GM12878 (cell line): ENCODE measurements at regions not wholly inside any gene's neighbourhood (a gene's known extent, or its start where the extent isn't known, plus 50 kb on each side); places are given as distances from the start of the nearest gene placed in this dataset.

Experiments used
- CTCF ChIP-seq, 3 experiments: IDR thresholded peaks in 2 of 3; conservative IDR thresholded peaks in 1 of 3; 2 replicates each; pipeline ENCODE4 v1.5.1; 2011; ENCODE audit warnings: low read depth in 3 of 3, low read length in 3 of 3, mild to moderate bottlenecking in 3 of 3, control low read depth in 2 of 3, moderate library complexity in 2 of 3, inconsistent platforms in 1 of 3, mixed read lengths in 1 of 3; ENCODE audit not compliant: control insufficient read depth in 2 of 3, insufficient read depth in 1 of 3; ENCODE audit errors: extremely low read depth in 1 of 3
- EZH2 ChIP-seq: IDR thresholded peaks from 2 replicates; pipeline ENCODE4 v1.6.1; 2012; ENCODE audit warnings: low read depth, mild to moderate bottlenecking, control low read depth, inconsistent platforms, low read length, borderline replicate concordance; ENCODE audit not compliant: control insufficient read depth
- MXI1 ChIP-seq: fragments of 150-350 bp; IDR thresholded peaks from 2 replicates; pipeline ENCODE4 v1.6.1; 2011; ENCODE audit warnings: low read depth, mild to moderate bottlenecking, inconsistent platforms, low read length, improper control_type of control experiment
- MYC ChIP-seq: IDR thresholded peaks from 2 replicates; pipeline ENCODE4 v1.6.1; 2011; ENCODE audit warnings: mild to moderate bottlenecking, low read length, moderate library complexity, inconsistent platforms; ENCODE audit not compliant: insufficient read depth, insufficient replicate concordance, insufficient read length, severe bottlenecking
- RAD21 ChIP-seq: IDR thresholded peaks from 2 replicates; pipeline ENCODE4 v1.6.1; 2011; ENCODE audit warnings: mild to moderate bottlenecking, low read depth, low read length, moderate library complexity; ENCODE audit not compliant: insufficient read depth
- RAD51 ChIP-seq: fragments of 450-650 bp; IDR thresholded peaks from 2 replicates; pipeline ENCODE4 v1.6.1; 2016; ENCODE audit warnings: moderate library complexity, mild to moderate bottlenecking, inconsistent platforms
- SP1 ChIP-seq: IDR thresholded peaks from one replicate; pipeline ENCODE4 v1.6.1; 2011; ENCODE audit warnings: low read depth, low read length
- SREBF1 ChIP-seq: IDR thresholded peaks from 2 replicates; pipeline ENCODE4 v1.6.1; 2012; ENCODE audit warnings: mild to moderate bottlenecking, low read length
- ZNF274 ChIP-seq: IDR thresholded peaks from one replicate; pipeline ENCODE4 v1.8.0; 2011; ENCODE audit not compliant: insufficient read length, insufficient read depth
- TF ChIP-seq, protein P1 (sequence below): IDR thresholded peaks from 2 replicates; pipeline ENCODE4 v1.6.1; 2011; ENCODE audit warnings: low read depth, low read length, improper control_type of control experiment, borderline replicate concordance

DNA sequence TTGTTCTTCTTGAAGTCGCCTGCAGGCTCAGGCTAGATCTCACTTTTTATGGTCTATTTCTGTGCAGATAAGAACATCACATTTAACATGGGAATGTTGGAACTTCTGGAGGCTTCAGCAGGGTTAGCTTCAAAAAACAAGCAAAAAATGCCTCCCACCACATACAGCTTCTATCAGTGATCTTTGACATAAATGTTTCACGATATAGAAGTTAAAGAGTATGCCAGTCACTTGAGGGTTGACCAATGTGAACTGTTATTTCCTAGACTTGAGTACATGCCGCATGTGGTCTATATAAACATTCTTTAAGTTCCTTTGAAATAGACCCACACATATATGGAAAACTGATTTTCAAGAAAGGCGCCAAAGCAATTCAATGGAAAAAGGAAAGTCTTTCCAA is 219.2 kb upstream of the KLF14 start:
- no peak for TF ChIP-seq EZH2
- TF ChIP-seq CTCF (IDR thresholded peaks at IDR 0.05 in 2 of 3, conservative IDR thresholded peaks at IDR 0.05 in 1 of 3; ENCODE audit: control insufficient read depth in 2 of 3, extremely low read depth in 1 of 3, insufficient read depth in 1 of 3, low read depth in 3 of 3, low read length in 3 of 3) = no peak
- TF ChIP-seq SP1 = no peak
- no peak for TF ChIP-seq MYC
- TF ChIP-seq RAD21 = no peak
- TF ChIP-seq RAD51 = no peak
- TF ChIP-seq MXI1 = no peak
- TF ChIP-seq SREBF1 = no peak
- TF ChIP-seq ZNF274 = no peak
- TF ChIP-seq, protein P1, sequence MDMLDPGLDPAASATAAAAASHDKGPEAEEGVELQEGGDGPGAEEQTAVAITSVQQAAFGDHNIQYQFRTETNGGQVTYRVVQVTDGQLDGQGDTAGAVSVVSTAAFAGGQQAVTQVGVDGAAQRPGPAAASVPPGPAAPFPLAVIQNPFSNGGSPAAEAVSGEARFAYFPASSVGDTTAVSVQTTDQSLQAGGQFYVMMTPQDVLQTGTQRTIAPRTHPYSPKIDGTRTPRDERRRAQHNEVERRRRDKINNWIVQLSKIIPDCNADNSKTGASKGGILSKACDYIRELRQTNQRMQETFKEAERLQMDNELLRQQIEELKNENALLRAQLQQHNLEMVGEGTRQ = no peak
